Dermis blood vessel endothelial cell (primary cell): ENCODE measurements at regions not wholly inside any gene's neighbourhood (a gene's known extent, or its start where the extent isn't known, plus 50 kb on each side); places are given as distances from the start of the nearest gene placed in this dataset.
"Not testable (repeated sequence)": the region's sequence is repeated elsewhere in the genome, so short reads cannot be mapped to it uniquely, and the experiment has no call there.

ENCODE experiments used
- DNase-seq: peaks from one replicate; pipeline ENCODE4 v3.0.0; 2010

- DNase-seq = not testable (repeated sequence)
These were observed 79.1 kb upstream of the CLDN5 start for GRCh38 chr22:19603346-19603745.

- DNase-seq = no peak
These were observed 79.6 kb upstream of the CLDN5 start for GRCh38 chr22:19603767-19604166.

- peak; percentile 89 for DNase-seq
These were observed 80.6 kb upstream of the CLDN5 start for GRCh38 chr22:19604711-19605268.

- DNase-seq = peak; percentile 50
These were observed 81.5 kb upstream of the CLDN5 start for GRCh38 chr22:19605508-19606331.

GRCh38 chr22:19606332-19607191 is 82.4 kb upstream of the CLDN5 start:
- DNase-seq = no peak

- peak; percentile 96 for DNase-seq
These were observed 83.2 kb upstream of the CLDN5 start for GRCh38 chr22:19607192-19608002.

GRCh38 chr22:19608003-19608690 is 83.9 kb upstream of the CLDN5 start:
- DNase-seq = no peak

- DNase-seq = not testable (repeated sequence)
These were observed 85.5 kb upstream of the CLDN5 start for GRCh38 chr22:19609753-19610152.

GRCh38 chr22:19610518-19611253 is 86.5 kb upstream of the CLDN5 start:
- DNase-seq = no peak

- no peak for DNase-seq
These were observed 87.4 kb upstream of the CLDN5 start for GRCh38 chr22:19611590-19611989.

GRCh38 chr22:19612866-19613572 is 88.8 kb upstream of the CLDN5 start:
- DNase-seq = no peak

- no peak for DNase-seq
These were observed 90.3 kb upstream of the CLDN5 start for GRCh38 chr22:19614536-19614863.

GRCh38 chr22:19615001-19615461 is 90.8 kb upstream of the CLDN5 start:
- peak; percentile 31 for DNase-seq

- no peak for DNase-seq
These were observed 91.8 kb upstream of the CLDN5 start for GRCh38 chr22:19615867-19616581.

GRCh38 chr22:19619144-19620009 is 94.9 kb upstream of the SEPTIN5 start:
- peak; percentile 24 for DNase-seq

- peak; percentile 92 for DNase-seq
These were observed 93.4 kb upstream of the SEPTIN5 start for GRCh38 chr22:19620742-19621371.

GRCh38 chr22:19621373-19622060 is 92.8 kb upstream of the SEPTIN5 start:
- DNase-seq = peak; percentile 28

GRCh38 chr22:19622061-19622441 is 92.3 kb upstream of the SEPTIN5 start:
- no peak for DNase-seq
